ENCODE measurements at regions not wholly inside any gene's neighbourhood (a gene's known extent, or its start where the extent isn't known, plus 50 kb on each side); places are given as distances from the start of the nearest gene placed in this dataset.

- TF ChIP-seq ARNTL (CRISPR knock-in tag; IDR thresholded peaks at IDR 0.05; ENCODE audit: borderline replicate concordance, low read depth) (no peak), ESRRG (CRISPR knock-in tag; IDR thresholded peaks at IDR 0.05) (no peak), OSR1 (CRISPR knock-in tag; IDR thresholded peaks at IDR 0.05) (no peak), ZFP30 (CRISPR knock-in tag; IDR thresholded peaks at IDR 0.05) (no peak), GLIS3 (CRISPR knock-in tag; IDR thresholded peaks at IDR 0.05) (no peak), BACH2 (CRISPR knock-in tag; IDR thresholded peaks at IDR 0.05; ENCODE audit: borderline replicate concordance) (no peak), ZNF8 (CRISPR knock-in tag; IDR thresholded peaks at IDR 0.05) (no peak)
- TF ChIP-seq, protein P1, sequence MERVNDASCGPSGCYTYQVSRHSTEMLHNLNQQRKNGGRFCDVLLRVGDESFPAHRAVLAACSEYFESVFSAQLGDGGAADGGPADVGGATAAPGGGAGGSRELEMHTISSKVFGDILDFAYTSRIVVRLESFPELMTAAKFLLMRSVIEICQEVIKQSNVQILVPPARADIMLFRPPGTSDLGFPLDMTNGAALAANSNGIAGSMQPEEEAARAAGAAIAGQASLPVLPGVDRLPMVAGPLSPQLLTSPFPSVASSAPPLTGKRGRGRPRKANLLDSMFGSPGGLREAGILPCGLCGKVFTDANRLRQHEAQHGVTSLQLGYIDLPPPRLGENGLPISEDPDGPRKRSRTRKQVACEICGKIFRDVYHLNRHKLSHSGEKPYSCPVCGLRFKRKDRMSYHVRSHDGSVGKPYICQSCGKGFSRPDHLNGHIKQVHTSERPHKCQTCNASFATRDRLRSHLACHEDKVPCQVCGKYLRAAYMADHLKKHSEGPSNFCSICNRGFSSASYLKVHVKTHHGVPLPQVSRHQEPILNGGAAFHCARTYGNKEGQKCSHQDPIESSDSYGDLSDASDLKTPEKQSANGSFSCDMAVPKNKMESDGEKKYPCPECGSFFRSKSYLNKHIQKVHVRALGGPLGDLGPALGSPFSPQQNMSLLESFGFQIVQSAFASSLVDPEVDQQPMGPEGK (CRISPR knock-in tag; IDR thresholded peaks at IDR 0.05; ENCODE audit: borderline replicate concordance): no peak
- TF ChIP-seq, protein P2, sequence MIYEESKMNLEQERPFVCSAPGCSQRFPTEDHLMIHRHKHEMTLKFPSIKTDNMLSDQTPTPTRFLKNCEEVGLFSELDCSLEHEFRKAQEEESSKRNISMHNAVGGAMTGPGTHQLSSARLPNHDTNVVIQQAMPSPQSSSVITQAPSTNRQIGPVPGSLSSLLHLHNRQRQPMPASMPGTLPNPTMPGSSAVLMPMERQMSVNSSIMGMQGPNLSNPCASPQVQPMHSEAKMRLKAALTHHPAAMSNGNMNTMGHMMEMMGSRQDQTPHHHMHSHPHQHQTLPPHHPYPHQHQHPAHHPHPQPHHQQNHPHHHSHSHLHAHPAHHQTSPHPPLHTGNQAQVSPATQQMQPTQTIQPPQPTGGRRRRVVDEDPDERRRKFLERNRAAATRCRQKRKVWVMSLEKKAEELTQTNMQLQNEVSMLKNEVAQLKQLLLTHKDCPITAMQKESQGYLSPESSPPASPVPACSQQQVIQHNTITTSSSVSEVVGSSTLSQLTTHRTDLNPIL (CRISPR knock-in tag; IDR thresholded peaks at IDR 0.05; ENCODE audit: low read depth): no peak
- TF ChIP-seq, protein P3, sequence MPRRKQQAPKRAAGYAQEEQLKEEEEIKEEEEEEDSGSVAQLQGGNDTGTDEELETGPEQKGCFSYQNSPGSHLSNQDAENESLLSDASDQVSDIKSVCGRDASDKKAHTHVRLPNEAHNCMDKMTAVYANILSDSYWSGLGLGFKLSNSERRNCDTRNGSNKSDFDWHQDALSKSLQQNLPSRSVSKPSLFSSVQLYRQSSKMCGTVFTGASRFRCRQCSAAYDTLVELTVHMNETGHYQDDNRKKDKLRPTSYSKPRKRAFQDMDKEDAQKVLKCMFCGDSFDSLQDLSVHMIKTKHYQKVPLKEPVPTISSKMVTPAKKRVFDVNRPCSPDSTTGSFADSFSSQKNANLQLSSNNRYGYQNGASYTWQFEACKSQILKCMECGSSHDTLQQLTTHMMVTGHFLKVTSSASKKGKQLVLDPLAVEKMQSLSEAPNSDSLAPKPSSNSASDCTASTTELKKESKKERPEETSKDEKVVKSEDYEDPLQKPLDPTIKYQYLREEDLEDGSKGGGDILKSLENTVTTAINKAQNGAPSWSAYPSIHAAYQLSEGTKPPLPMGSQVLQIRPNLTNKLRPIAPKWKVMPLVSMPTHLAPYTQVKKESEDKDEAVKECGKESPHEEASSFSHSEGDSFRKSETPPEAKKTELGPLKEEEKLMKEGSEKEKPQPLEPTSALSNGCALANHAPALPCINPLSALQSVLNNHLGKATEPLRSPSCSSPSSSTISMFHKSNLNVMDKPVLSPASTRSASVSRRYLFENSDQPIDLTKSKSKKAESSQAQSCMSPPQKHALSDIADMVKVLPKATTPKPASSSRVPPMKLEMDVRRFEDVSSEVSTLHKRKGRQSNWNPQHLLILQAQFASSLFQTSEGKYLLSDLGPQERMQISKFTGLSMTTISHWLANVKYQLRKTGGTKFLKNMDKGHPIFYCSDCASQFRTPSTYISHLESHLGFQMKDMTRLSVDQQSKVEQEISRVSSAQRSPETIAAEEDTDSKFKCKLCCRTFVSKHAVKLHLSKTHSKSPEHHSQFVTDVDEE (CRISPR knock-in tag; IDR thresholded peaks at IDR 0.05): no peak
Measured at GRCh38 chr22:49327411-49328117, 500.1 kb downstream of the BRD1 start.

Measured in SK-N-SH treated with all-trans-retinoic acid at 6 μM for 48 hours (cell line).